ENCODE measurements at regions not wholly inside any gene's neighbourhood (a gene's known extent, or its start where the extent isn't known, plus 50 kb on each side); places are given as distances from the start of the nearest gene placed in this dataset.

DNA sequence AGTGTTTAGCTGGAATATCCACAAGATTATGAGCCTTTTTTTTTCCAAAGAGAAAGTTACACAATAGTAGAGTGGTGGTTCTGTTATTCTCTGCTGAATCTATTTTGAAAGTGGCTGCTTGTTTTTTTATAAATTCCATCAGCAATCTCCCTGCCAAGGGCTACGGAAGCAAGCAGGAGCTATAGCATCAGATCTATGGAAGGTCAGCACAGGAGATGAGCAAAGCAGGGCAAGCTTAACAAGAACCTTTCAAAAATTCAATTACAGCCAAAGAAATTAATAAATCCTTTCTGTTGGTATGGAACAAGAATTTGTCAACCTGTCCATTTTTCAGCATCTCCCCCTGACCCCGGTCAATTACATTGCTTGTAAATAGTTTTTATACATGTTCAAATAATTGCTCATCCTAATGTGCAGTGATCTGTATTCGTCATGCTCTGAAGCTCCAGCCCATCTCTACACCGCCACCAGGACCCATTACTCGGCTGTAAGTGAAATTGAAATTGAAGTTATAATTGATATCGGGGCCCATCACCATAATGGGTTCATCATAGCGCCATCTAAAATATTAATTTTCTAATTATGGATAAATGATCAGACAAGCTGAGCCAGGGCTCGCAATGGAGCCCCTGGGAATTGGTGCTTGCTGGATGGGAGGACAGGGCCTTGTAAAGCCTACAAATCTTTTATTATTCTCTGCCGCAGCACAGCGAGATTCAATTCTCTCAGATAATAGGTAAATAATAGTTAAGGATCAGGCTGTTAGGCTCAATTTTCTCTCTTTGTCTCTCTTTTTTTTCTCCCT is 215.1 kb downstream of the ATG4C start:
- no peak for DNase-seq (ENCODE audit: low spot score in 2 of 2)
- in situ Hi-C loops (cut with MboI; ENCODE audit: low sequenced_read_pairs), result no loop called here
- Histone ChIP-seq H3K4me3 (no peak overlapping the region), H3K36me3 (replicated peaks) (no peaks in the 10 kb centered on the region), H3K27me3 (ENCODE audit: low read depth) (no peaks in the 10 kb centered on the region), H3K9me3 (no peaks in the 10 kb centered on the region), H3K4me1 (no peaks in the 10 kb centered on the region)

DNA sequence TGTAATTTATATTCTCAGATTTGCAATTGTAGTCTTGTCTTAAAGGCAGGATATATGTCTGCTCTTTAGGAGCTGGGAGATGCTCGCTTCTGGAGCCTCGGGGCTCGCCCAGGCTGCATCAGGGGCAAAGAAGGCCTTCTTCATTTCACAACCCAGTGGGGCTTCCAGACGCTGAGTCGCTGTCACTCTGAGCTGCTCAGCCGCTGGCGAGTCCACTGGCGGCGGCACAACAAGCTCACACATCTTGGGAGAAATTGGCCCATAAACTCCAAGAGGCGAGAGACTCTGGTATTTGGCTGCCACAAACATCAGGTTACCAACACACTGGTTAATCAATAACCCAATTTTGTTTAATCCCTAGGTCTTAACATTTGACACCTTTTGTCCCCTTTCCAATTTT is 216.6 kb downstream of the ATG4C start:
- Histone ChIP-seq H3K9me3 (no peaks in the 10 kb centered on the region), H3K4me1 (no peaks in the 10 kb centered on the region), H3K36me3 (replicated peaks) (no peaks in the 10 kb centered on the region), H3K4me3 (no peak overlapping the region), H3K27me3 (ENCODE audit: low read depth) (no peaks in the 10 kb centered on the region)
- in situ Hi-C loops (cut with MboI; ENCODE audit: low sequenced_read_pairs), result no loop called here
- no peak for DNase-seq (ENCODE audit: low spot score in 2 of 2)

DNA sequence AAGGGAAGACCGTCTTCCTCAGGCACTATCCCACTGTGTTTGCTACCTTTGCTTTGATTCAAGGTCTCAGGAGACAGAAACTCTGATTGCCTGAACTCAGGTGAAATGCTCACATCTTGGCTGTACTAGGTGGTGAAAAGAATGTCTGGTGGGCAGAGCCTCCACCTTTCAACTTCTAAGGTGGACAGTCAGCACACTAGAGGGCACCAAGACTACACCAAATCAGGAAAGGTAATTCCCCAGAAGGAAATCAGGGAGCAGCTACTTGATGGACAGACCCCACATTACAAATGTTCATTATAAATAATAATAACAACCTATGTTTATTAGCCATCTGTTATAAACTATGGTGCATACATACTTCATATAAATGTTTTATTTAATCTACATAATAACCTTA is 220.9 kb downstream of the ATG4C start:
- H3K9me3 ChIP-seq, result no peaks in the 10 kb centered on the region
- H3K4me3 ChIP-seq, result no peak overlapping the region
- H3K36me3 ChIP-seq (replicated peaks), result no peaks in the 10 kb centered on the region
- H3K27me3 ChIP-seq (ENCODE audit: low read depth), result no peaks in the 10 kb centered on the region
- H3K4me1 ChIP-seq, result no peaks in the 10 kb centered on the region
- DNase-seq (ENCODE audit: low spot score in 2 of 2), result no peak
- in situ Hi-C loops (cut with MboI; ENCODE audit: low sequenced_read_pairs), result no loop called here

DNA sequence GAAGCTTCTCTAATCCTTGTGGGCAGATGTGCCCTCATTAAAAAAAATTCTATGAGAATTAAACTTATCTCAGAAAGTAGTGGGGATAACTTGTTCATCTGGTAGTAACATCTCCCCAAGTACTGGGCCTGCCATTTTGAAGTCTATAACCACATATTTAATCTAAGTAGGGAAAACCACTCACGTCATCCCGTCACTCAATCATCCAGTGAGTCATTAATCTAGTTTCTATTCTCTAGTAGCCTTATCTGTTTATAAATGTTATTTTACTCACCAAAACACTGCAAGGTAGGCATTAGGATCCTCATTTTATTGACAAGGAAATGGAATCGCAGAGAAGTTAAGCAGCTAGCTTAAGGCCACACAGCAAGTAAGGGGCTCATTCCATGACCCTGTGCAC is 221.9 kb downstream of the ATG4C start:
- in situ Hi-C loops (cut with MboI; ENCODE audit: low sequenced_read_pairs), result no loop called here
- H3K4me1 ChIP-seq, result no peaks in the 10 kb centered on the region
- H3K9me3 ChIP-seq, result no peaks in the 10 kb centered on the region
- no peaks in the 10 kb centered on the region for H3K27me3 ChIP-seq (ENCODE audit: low read depth)
- H3K36me3 ChIP-seq (replicated peaks), result no peaks in the 10 kb centered on the region
- DNase-seq (ENCODE audit: low spot score in 2 of 2), result no peak
- no peak overlapping the region for H3K4me3 ChIP-seq

DNA sequence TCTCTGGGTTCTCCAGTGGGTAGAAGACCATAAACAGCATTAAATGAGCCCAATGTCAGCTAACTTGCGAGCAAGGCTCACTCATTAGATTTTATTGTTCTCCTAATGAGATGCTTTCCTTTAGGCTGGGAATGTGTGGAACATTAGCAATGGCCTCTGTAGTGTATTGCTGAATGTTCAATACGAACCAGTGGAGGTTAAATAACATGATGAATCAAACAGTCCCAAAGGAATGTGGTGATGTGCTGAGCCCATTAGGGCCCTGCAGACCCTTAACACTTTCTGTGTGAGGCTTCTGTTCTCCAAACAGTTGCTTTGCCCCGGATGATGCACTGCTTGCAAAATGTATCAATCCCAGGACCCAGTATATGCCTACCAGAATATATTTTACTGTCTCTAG is 225.5 kb downstream of the ATG4C start:
- Histone ChIP-seq H3K4me3 (no peak overlapping the region), H3K9me3 (no peaks in the 10 kb centered on the region), H3K36me3 (replicated peaks) (no peaks in the 10 kb centered on the region), H3K27me3 (ENCODE audit: low read depth) (no peaks in the 10 kb centered on the region), H3K4me1 (no peaks in the 10 kb centered on the region)
- in situ Hi-C loops (cut with MboI; ENCODE audit: low sequenced_read_pairs), result no loop called here
- no peak for DNase-seq (ENCODE audit: low spot score in 2 of 2)

DNA sequence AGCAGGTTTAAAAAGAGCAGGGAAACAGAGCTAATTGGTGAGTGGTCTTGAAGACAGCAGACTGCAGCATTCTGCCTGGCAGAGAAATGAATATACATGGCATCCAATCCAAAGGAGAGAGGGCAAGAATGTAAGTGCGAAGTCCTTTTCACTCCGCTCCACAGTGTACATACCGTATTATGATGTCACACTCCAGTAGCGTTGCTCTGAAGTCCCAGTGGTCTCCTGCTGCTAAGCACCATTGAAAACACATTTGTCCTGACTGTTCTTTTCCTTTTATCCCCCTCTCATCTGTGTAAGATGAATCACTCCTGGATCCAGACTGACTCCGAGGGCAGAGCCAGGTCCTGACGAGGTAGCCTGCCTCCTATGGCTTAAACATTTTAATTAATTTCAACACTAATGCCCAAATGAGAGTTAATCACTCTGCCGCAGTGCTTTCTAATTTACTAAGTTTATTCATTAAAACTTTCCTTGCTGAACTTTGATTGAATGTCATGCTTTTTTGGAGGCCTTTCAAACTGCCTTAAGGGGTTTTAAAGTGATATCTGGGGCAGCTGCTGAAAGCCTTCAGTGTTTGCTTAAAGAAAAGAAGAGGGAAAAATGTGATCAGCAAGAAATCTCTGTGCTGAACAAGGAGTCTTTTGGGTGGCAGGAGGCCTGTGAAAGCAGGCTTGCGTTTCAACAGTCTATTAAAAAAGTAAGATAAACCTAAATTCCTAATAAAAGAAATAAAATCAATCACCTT is 227.2 kb downstream of the ATG4C start:
- H3K4me1 ChIP-seq, result no peaks in the 10 kb centered on the region
- no peaks in the 10 kb centered on the region for H3K9me3 ChIP-seq
- H3K4me3 ChIP-seq, result no peak overlapping the region
- no peaks in the 10 kb centered on the region for H3K27me3 ChIP-seq (ENCODE audit: low read depth)
- DNase-seq (ENCODE audit: low spot score in 2 of 2), result no peak
- in situ Hi-C loops (cut with MboI; ENCODE audit: low sequenced_read_pairs), result no loop called here
- H3K36me3 ChIP-seq (replicated peaks), result no peaks in the 10 kb centered on the region

DNA sequence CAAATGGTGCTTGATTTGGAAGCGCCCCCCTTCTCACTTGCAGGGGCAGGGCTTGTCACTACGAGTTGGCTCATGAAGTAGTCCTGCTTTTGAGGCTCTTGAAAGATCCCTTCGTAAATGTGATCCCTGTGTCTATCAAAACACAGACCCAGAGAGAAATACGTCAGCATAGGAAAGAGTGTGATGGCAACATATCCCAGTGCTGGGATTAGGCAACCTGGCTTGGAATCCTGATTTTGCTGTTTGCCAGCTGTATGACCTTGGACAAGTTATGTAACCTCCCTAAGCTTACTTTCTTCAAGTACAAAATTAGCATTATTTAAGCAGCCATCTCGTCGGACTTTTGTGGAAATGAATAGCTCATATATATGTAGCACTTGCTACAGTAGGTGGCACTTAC is 228.4 kb downstream of the ATG4C start:
- Histone ChIP-seq H3K9me3 (no peaks in the 10 kb centered on the region), H3K27me3 (ENCODE audit: low read depth) (no peaks in the 10 kb centered on the region), H3K4me3 (no peak overlapping the region), H3K4me1 (no peaks in the 10 kb centered on the region), H3K36me3 (replicated peaks) (no peaks in the 10 kb centered on the region)
- in situ Hi-C loops (cut with MboI; ENCODE audit: low sequenced_read_pairs), result no loop called here
- DNase-seq (ENCODE audit: low spot score in 2 of 2), result no peak

DNA sequence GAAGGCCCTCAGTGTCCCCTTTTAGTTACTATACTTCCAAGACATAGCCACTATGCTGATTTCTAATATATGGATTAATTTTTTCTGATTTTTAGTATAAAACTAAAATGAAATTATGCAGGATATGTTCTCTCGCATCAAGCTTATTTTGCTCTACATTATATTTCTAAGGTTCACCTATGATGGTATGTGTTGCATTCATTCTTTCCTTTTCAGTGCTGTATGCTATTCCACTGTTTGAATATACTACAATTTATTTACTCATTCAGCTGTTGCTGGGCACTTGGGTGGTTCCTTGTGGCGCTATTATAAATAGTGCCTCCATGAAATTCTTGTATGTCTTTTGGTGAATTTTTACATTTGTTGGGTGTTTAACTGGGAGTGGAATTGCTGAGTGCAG is 230.3 kb downstream of the ATG4C start:
- in situ Hi-C loops (cut with MboI; ENCODE audit: low sequenced_read_pairs), result no loop called here
- Histone ChIP-seq H3K27me3 (ENCODE audit: low read depth) (no peaks in the 10 kb centered on the region), H3K4me1 (no peaks in the 10 kb centered on the region), H3K36me3 (replicated peaks) (no peaks in the 10 kb centered on the region), H3K4me3 (no peak overlapping the region), H3K9me3 (no peaks in the 10 kb centered on the region)
- no peak for DNase-seq (ENCODE audit: low spot score in 2 of 2)

DNA sequence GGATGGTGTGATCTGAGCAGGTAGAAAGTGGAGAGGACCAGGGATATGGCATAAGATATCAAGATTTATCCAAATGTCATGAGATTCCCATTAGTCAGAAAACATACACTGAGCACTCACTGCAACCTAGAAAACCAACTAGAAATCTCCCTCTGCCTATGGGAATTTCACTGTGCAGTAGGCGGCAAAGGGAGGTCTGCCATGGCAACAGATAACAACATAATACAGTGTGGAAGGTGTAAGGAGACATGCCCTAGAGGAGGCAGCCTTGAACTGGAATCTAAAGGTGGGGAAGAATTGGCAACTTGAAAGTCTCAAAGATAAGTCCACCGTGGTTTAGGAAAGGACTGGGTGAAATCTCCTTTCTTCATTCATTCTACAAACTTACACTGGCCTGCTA is 238.4 kb downstream of the ATG4C start:
- in situ Hi-C loops (cut with MboI; ENCODE audit: low sequenced_read_pairs), result no loop called here
- Histone ChIP-seq H3K4me1 (no peaks in the 10 kb centered on the region), H3K36me3 (replicated peaks) (no peaks in the 10 kb centered on the region), H3K27me3 (ENCODE audit: low read depth) (peaks cover 2% of the 10 kb centered on the region; the same call in 1 of the 2 replicates), H3K9me3 (no peaks in the 10 kb centered on the region; the same call in 1 of the 2 replicates), H3K4me3 (no peak overlapping the region)
- DNase-seq (ENCODE audit: low spot score in 2 of 2), result no peak

DNA sequence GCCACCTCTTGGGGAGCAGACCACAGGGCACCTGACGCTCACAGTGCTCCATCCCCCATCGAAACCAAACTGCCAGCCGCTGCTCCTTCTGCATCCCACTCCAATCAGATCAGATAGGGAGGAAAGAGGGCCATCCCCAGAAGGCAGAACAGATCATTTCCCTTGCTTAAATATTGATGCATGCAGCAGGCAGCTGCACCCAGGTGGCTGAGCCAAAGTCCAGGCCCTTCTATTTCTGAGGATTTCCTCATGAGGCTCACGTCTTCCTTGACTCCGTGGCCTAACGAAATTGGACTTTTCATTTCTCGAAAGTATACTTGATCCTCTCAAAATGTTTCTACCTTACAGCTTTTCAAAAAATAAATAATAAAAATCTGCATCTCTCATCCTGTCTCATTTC is 239.2 kb downstream of the ATG4C start:
- Histone ChIP-seq H3K9me3 (no peaks in the 10 kb centered on the region; the same call in 1 of the 2 replicates), H3K4me3 (no peak overlapping the region), H3K27me3 (ENCODE audit: low read depth) (peaks cover 2% of the 10 kb centered on the region; the same call in 1 of the 2 replicates), H3K36me3 (replicated peaks) (no peaks in the 10 kb centered on the region), H3K4me1 (no peaks in the 10 kb centered on the region)
- no peak for DNase-seq (ENCODE audit: low spot score in 2 of 2)
- in situ Hi-C loops (cut with MboI; ENCODE audit: low sequenced_read_pairs), result no loop called here

DNA sequence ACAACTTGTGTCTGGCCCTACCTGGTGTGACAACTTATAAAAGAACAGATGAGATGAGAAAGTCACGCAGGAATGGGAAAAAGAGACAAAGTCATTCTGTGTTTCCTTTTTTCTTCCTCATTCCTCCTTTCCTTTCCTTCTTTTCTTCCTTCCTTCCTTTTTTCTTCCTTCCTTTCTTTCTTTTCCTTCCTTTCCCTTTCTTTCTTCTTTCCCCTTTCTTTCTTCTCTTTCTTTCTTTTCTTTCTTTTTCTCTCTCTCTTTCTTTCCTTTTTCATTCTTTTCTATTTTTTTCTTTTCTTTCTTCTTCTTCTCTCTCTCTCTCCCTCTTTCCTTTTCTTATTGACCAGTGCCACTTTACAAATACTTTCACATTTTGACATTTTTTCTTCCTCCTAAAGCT is 239.7 kb downstream of the ATG4C start:
- in situ Hi-C loops (cut with MboI; ENCODE audit: low sequenced_read_pairs), result no loop called here
- no peaks in the 10 kb centered on the region; the same call in 1 of the 2 replicates for H3K9me3 ChIP-seq

DNA sequence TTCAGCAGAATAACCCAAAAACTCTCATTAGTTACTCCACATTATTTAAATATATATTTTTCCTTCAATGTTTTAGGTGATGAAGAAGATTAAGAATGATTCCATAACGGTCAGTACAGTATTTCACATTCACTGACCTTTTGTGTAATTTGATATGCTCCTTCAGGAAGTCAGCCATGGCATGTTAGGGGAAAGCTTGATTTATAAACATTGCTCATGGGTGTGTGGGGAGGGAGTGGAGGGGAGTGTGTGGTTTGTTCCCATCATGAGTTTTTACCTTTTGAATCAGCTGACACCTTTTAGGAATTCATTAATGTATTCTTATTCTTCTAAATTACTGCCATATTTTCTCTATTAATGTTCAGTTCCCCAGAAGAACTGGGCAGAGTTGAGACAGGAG is 240.2 kb downstream of the ATG4C start:
- H3K36me3 ChIP-seq (replicated peaks), result no peaks in the 10 kb centered on the region
- in situ Hi-C loops (cut with MboI; ENCODE audit: low sequenced_read_pairs), result no loop called here
- H3K4me1 ChIP-seq, result no peaks in the 10 kb centered on the region
- no peak for DNase-seq (ENCODE audit: low spot score in 2 of 2)
- H3K4me3 ChIP-seq, result no peak overlapping the region
- H3K27me3 ChIP-seq (ENCODE audit: low read depth), result peaks cover 2% of the 10 kb centered on the region; the same call in 1 of the 2 replicates
- no peaks in the 10 kb centered on the region; the same call in 1 of the 2 replicates for H3K9me3 ChIP-seq

More for the DNA sequence above, 239.7 kb downstream of the ATG4C start:
- Histone ChIP-seq H3K4me1 (no peaks in the 10 kb centered on the region), H3K36me3 (replicated peaks) (no peaks in the 10 kb centered on the region), H3K4me3 (no peak overlapping the region), H3K27me3 (ENCODE audit: low read depth) (peaks cover 2% of the 10 kb centered on the region; the same call in 1 of the 2 replicates)
- DNase-seq (ENCODE audit: low spot score in 2 of 2), result no peak

DNA sequence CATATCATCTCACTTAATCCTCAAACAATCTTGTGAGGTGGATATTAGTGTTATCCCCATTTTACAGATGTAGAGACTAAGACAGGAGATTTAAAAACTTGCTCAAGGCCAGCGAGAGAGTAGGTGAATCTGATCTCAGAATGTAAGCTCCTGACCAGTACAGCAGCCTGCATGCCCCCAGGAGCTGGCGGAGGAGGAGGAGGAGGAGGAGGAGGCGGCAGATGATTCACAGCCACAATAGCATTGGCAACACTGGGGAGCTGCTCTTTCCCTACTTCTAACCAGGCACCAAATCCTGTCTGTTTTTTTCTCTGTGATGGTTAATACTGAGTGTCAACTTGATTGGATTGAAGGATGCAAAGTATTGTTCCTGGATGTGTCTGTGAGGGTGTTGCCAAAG is 243.2 kb downstream of the ATG4C start:
- DNase-seq (ENCODE audit: low spot score in 2 of 2), result no peak

DNA sequence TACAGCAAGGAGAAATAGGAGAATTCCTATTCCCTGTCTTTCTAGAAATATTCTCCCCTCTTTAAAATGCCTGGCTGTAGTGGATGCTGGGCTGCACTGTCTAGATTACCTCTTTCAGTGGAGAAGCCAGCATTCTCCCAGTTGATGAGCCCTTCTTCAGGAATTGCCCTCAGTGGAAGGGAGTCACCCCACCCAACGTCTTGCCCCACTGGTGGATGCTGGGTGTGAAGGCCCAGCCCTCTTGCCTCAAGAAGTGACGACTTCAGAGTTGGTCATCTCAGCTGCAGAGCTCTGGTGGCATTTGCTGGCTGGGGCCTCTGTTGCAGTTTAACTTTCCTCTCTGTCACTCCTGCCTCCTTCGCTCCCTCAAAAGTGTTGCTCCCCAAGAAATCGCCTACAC is 248.2 kb downstream of the ATG4C start:
- no peaks in the 10 kb centered on the region for H3K36me3 ChIP-seq (replicated peaks)
- H3K9me3 ChIP-seq, result no peaks in the 10 kb centered on the region
- in situ Hi-C loops (cut with MboI; ENCODE audit: low sequenced_read_pairs), result no loop called here
- no peaks in the 10 kb centered on the region for H3K27me3 ChIP-seq (ENCODE audit: low read depth)
- no peak overlapping the region for H3K4me3 ChIP-seq
- H3K4me1 ChIP-seq, result no peaks in the 10 kb centered on the region
- no peak for DNase-seq (ENCODE audit: low spot score in 2 of 2)

More for the DNA sequence above, 243.2 kb downstream of the ATG4C start:
- peaks cover 2% of the 10 kb centered on the region; the same call in 1 of the 2 replicates for H3K27me3 ChIP-seq (ENCODE audit: low read depth)
- no peaks in the 10 kb centered on the region for H3K4me1 ChIP-seq
- in situ Hi-C loops (cut with MboI; ENCODE audit: low sequenced_read_pairs), result no loop called here
- H3K9me3 ChIP-seq, result no peaks in the 10 kb centered on the region; the same call in 1 of the 2 replicates
- H3K36me3 ChIP-seq (replicated peaks), result no peaks in the 10 kb centered on the region
- no peak overlapping the region for H3K4me3 ChIP-seq
